Neural crest cell (in vitro differentiated cells): ENCODE measurements at regions not wholly inside any gene's neighbourhood (a gene's known extent, or its start where the extent isn't known, plus 50 kb on each side); places are given as distances from the start of the nearest gene placed in this dataset.

ENCODE experiments used
- DNase-seq: peaks from one replicate; pipeline ENCODE4 v3.0.0; 2021; ENCODE audit warnings: low read depth, mixed read lengths, low spot score
- H3K27ac Mint-ChIP-seq: one replicate; pipeline ENCODE4 v1.8.0; 2021; ENCODE audit warnings: mild to moderate bottlenecking, mixed read lengths; ENCODE audit not compliant: unreplicated experiment
- H3K27me3 Mint-ChIP-seq: 2 replicates; pipeline ENCODE4 v1.8.0; 2021; ENCODE audit warnings: low read depth, mild to moderate bottlenecking, mixed read lengths
- H3K36me3 Mint-ChIP-seq: 2 replicates; pipeline ENCODE4 v1.8.0; 2021; ENCODE audit warnings: low read depth, mild to moderate bottlenecking, mixed read lengths
- H3K4me1 Mint-ChIP-seq: 2 replicates; pipeline ENCODE4 v1.8.0; 2021; ENCODE audit warnings: mixed read lengths
- H3K4me3 Mint-ChIP-seq: one replicate; pipeline ENCODE4 v1.8.0; 2021; ENCODE audit warnings: mild to moderate bottlenecking, mixed read lengths
- H3K9me3 Mint-ChIP-seq: 2 replicates; pipeline ENCODE4 v1.8.0; 2021; ENCODE audit warnings: mixed read lengths
- TF ChIP-seq, protein P1 (sequence below): fragments of 200-600 bp; sonication (generic); conservative IDR thresholded peaks from 2 replicates; pipeline ENCODE4 v1.5.0; 2021; ENCODE audit warnings: antibody characterized with exemption, mild to moderate bottlenecking

DNA sequence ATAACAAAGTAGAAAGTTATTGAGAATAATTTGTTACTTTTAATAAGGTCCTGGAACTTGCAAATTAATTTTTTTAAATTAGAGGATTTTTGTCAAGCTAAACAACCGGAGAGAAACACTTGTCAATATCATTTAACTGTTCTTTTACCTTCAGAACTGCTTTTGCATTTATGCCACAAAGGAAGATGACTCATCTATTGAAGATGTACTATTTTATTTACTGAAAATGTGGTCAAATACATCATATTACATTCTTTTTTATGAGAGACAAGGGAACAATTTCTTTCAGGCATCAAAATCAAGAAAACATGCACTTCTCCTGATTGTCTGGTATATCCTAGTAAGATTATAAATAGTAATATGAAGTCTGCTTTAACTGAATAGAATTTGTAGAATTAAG lies 558.2 kb upstream of the PRMT6 start:
- no peaks in the 10 kb centered on the region for H3K9me3 Mint-ChIP-seq
- TF ChIP-seq, protein P1, sequence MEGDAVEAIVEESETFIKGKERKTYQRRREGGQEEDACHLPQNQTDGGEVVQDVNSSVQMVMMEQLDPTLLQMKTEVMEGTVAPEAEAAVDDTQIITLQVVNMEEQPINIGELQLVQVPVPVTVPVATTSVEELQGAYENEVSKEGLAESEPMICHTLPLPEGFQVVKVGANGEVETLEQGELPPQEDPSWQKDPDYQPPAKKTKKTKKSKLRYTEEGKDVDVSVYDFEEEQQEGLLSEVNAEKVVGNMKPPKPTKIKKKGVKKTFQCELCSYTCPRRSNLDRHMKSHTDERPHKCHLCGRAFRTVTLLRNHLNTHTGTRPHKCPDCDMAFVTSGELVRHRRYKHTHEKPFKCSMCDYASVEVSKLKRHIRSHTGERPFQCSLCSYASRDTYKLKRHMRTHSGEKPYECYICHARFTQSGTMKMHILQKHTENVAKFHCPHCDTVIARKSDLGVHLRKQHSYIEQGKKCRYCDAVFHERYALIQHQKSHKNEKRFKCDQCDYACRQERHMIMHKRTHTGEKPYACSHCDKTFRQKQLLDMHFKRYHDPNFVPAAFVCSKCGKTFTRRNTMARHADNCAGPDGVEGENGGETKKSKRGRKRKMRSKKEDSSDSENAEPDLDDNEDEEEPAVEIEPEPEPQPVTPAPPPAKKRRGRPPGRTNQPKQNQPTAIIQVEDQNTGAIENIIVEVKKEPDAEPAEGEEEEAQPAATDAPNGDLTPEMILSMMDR = no peak
- DNase-seq = no peak
- no peaks in the 10 kb centered on the region for H3K4me1 Mint-ChIP-seq
- no peaks in the 10 kb centered on the region for H3K36me3 Mint-ChIP-seq
- H3K4me3 Mint-ChIP-seq = no peak overlapping the region
- H3K27ac Mint-ChIP-seq = no peak overlapping the region
- no peaks in the 10 kb centered on the region for H3K27me3 Mint-ChIP-seq

DNA sequence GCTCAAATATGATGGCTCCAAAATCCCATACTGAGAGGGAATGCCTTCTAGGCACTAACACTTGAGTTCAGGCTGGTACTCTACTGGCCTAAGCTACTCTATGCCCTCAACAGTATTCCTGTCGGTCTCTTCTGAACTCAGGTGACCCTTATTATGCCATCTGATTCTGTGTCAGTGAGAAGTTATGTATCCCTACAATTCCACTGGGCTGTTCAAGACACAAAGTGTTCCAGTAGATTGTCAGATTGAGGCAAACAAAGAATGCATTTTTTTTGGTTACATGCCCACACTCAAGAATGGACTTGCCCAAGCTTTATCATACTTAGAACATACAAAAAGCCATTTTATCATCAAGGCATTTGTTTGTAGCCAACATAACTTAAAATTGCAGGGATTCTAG lies 553.8 kb upstream of the PRMT6 start:
- no peak overlapping the region for H3K27ac Mint-ChIP-seq
- no peaks in the 10 kb centered on the region for H3K9me3 Mint-ChIP-seq
- H3K4me1 Mint-ChIP-seq = no peaks in the 10 kb centered on the region
- no peaks in the 10 kb centered on the region for H3K27me3 Mint-ChIP-seq
- no peak overlapping the region for H3K4me3 Mint-ChIP-seq
- TF ChIP-seq, protein P1 = no peak
- DNase-seq = no peak
- H3K36me3 Mint-ChIP-seq = no peaks in the 10 kb centered on the region

DNA sequence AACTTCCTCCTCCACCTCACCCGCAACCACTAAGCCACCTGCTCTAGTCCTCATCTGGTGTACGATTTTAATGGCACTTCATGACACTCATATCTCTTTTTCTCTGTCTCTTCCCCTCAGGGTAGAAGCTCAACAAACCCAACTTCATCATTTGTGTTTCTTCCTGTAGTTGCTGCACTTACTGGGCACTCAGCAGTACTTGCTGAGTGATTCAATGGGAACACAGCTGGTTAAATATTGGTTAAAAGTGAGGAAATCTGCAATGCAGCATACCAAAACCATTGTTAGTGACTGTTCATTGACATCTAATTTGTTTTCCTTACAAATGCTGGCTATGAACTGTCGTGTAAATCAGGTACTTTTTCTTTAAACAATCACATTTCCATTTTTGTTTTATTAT lies 541.1 kb upstream of the PRMT6 start:
- Mint-ChIP-seq H3K36me3 (no peaks in the 10 kb centered on the region), H3K9me3 (no peaks in the 10 kb centered on the region), H3K27me3 (no peaks in the 10 kb centered on the region), H3K27ac (peak overlapping the region; percentile 38), H3K4me3 (no peak overlapping the region), H3K4me1 (no peaks in the 10 kb centered on the region)
- TF ChIP-seq, protein P1 = no peak
- no peak for DNase-seq

DNA sequence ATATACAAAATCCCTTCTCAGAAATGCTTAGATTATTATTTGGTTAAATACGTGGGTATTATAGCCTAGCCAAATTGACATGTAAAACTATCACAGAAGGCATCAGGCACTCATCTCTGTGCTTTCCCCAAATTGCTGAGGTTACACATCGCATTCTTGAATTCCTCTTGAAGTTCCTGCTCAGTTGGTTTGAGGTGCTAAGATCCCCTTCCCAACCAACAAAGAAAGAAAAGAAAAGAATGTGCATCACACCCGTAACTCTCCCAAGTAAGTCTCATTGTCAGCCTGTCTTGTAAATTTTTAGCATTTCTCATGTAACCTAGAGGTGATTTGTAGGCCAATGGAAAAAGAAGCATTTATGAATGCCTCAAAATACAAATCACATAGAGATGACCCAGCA lies 539.2 kb upstream of the PRMT6 start:
- H3K36me3 Mint-ChIP-seq = no peaks in the 10 kb centered on the region
- no peak for DNase-seq
- H3K27me3 Mint-ChIP-seq = no peaks in the 10 kb centered on the region
- TF ChIP-seq, protein P1 = no peak
- no peaks in the 10 kb centered on the region for H3K9me3 Mint-ChIP-seq
- H3K27ac Mint-ChIP-seq = no peak overlapping the region
- H3K4me3 Mint-ChIP-seq = no peak overlapping the region
- H3K4me1 Mint-ChIP-seq = no peaks in the 10 kb centered on the region

DNA sequence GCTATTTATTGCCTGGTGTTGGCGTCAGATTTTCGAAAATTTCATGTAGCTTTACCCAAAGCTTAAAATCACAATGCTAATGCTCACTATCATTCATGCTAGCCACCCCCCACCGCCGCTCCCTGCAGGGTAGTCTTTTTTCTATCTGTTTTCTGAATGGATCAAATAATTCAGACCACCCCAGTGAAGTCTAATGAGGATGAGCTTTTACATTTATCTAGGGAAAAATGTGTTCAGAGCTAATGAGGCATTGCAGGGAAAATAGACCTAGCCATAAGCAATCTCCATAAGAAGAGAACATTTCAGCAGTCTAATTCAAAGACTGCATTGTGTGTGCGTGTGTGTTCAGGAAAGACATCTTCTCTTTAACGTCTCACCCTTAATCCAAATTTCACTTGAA lies 533.0 kb upstream of the PRMT6 start:
- Mint-ChIP-seq H3K4me1 (peaks cover 15% of the 10 kb centered on the region), H3K27me3 (peaks cover 10% of the 10 kb centered on the region), H3K9me3 (no peaks in the 10 kb centered on the region), H3K4me3 (no peak overlapping the region), H3K27ac (no peak overlapping the region), H3K36me3 (no peaks in the 10 kb centered on the region)
- no peak for DNase-seq
- TF ChIP-seq, protein P1 = no peak

DNA sequence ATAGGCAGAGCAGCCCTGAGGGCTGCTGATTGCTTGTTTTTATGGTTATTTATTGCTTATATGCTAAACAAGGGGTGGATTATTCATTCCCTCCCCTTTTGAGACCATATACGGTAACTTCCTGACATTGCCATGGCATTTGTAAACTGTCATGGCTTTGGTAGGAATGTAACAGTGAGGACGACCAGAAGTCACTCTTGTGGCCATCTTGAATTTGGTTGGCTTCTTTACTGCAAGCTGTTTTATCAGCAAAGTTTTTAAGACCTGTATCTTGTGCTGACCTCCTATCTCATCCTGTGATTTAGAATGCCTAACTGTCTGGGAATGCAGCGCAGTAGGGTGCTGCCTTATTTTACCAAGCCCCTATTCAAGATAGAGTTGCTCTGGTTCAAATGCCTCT lies 531.8 kb upstream of the PRMT6 start:
- Mint-ChIP-seq H3K4me1 (peaks cover 15% of the 10 kb centered on the region), H3K27ac (no peak overlapping the region), H3K36me3 (peaks cover under 1% of the 10 kb centered on the region), H3K9me3 (peaks cover 4% of the 10 kb centered on the region), H3K4me3 (no peak overlapping the region), H3K27me3 (peaks cover 10% of the 10 kb centered on the region)
- TF ChIP-seq, protein P1 = no peak
- DNase-seq = no peak
